Keratinocyte (primary cell): ENCODE measurements at regions not wholly inside any gene's neighbourhood (a gene's known extent, or its start where the extent isn't known, plus 50 kb on each side); places are given as distances from the start of the nearest gene placed in this dataset.

ENCODE experiments used
- DNase-seq: peaks from one replicate; pipeline ENCODE4 v3.0.0-alpha.2; 2011; ENCODE audit warnings: low read depth, missing footprints, low spot score
- FAIRE-seq: peaks from 2 replicates; lab custom pipeline; 2011; peaks lifted over from hg19 to GRCh38; lab: Jason Lieb, UNC
- H2AFZ ChIP-seq: 2 replicates; pipeline ENCODE4 v1.6.0; 2012; ENCODE audit warnings: low read length, control low read depth, inconsistent platforms; ENCODE audit not compliant: control insufficient read depth
- H3K27ac ChIP-seq: 2 replicates; pipeline ENCODE4 v1.5.1; 2011; ENCODE audit warnings: low read length; ENCODE audit not compliant: control insufficient read depth, insufficient read depth
- H3K27me3 ChIP-seq: 3 replicates; pipeline ENCODE4 v1.6.0; 2011; ENCODE audit warnings: low read length; ENCODE audit not compliant: control insufficient read depth, insufficient read depth; ENCODE audit errors: extremely low read depth
- H3K36me3 ChIP-seq, 2 experiments: 2 replicates in 1 of 2; 3 replicates in 1 of 2; pipeline ENCODE4 v1.5.1; 2011; ENCODE audit warnings: low read length in 2 of 2, mild to moderate bottlenecking in 1 of 2; ENCODE audit not compliant: control insufficient read depth in 2 of 2, insufficient read depth in 2 of 2; ENCODE audit errors: extremely low read depth in 1 of 2
- H3K4me1 ChIP-seq: 3 replicates; pipeline ENCODE4 v1.5.1; 2011; ENCODE audit warnings: low read length; ENCODE audit not compliant: control insufficient read depth, insufficient read depth; ENCODE audit errors: extremely low read depth
- H3K4me2 ChIP-seq: 3 replicates; pipeline ENCODE4 v1.6.0; 2011; ENCODE audit warnings: low read depth, low read length; ENCODE audit not compliant: control insufficient read depth, insufficient read depth; ENCODE audit errors: extremely low read depth
- H3K4me3 ChIP-seq, 3 experiments: fragments of 200-600 bp in 1 of 3; sonication (generic) in 1 of 3; 2 replicates in 2 of 3; 3 replicates in 1 of 3; pipeline ENCODE4 v1.5.1; 2011 to 2016; ENCODE audit warnings: low read length in 3 of 3, mild to moderate bottlenecking in 3 of 3, control low read depth in 2 of 3, inconsistent platforms in 1 of 3, low read depth in 1 of 3, mixed read lengths in 1 of 3, mixed run types in 1 of 3, moderate library complexity in 1 of 3; ENCODE audit not compliant: control insufficient read depth in 2 of 3, insufficient read depth in 2 of 3; ENCODE audit errors: extremely low read depth in 1 of 3
- H3K79me2 ChIP-seq: 2 replicates; pipeline ENCODE4 v1.6.0; 2012; ENCODE audit warnings: low read length; ENCODE audit not compliant: control insufficient read depth, insufficient read depth
- H3K9ac ChIP-seq: 3 replicates; pipeline ENCODE4 v1.6.0; 2011; ENCODE audit warnings: low read length; ENCODE audit not compliant: control insufficient read depth, insufficient read depth; ENCODE audit errors: extremely low read depth
- H3K9me1 ChIP-seq: 3 replicates; pipeline ENCODE4 v1.6.0; 2011; ENCODE audit warnings: low read length; ENCODE audit not compliant: control insufficient read depth, insufficient read depth; ENCODE audit errors: extremely low read depth
- H3K9me3 ChIP-seq: 2 replicates; pipeline ENCODE4 v1.5.1; 2012; ENCODE audit warnings: low read depth, low read length; ENCODE audit not compliant: control insufficient read depth
- H4K20me1 ChIP-seq: 3 replicates; pipeline ENCODE4 v1.6.0; 2011; ENCODE audit warnings: low read length; ENCODE audit not compliant: control insufficient read depth, insufficient read depth; ENCODE audit errors: extremely low read depth
- CTCF ChIP-seq, 3 experiments: IDR thresholded peaks in 1 of 3; conservative IDR thresholded peaks in 1 of 3; optimal IDR thresholded peaks in 1 of 3; 2 replicates in 2 of 3; 3 replicates in 1 of 3; pipeline versions ENCODE3 to v1.5.1; 2011; ENCODE audit warnings: low read length in 3 of 3, mild to moderate bottlenecking in 3 of 3, moderate library complexity in 2 of 3, control low read depth in 1 of 3, inconsistent platforms in 1 of 3; ENCODE audit not compliant: insufficient read depth in 2 of 3; ENCODE audit errors: extremely low read depth in 1 of 3
- EZH2 ChIP-seq: IDR thresholded peaks from one replicate; pipeline ENCODE4 v1.6.1; 2012; ENCODE audit warnings: inconsistent platforms, mild to moderate bottlenecking, low read length, moderate library complexity
- dilution Hi-C: fragments of 300-500 bp; cut with MboI; formaldehyde crosslinking; loops from one replicate; pipeline ENCODE4 v1.7.0; 2020; ENCODE audit warnings: low sequenced_read_pairs; ENCODE audit not compliant: extremely low pct_ligation_motif_present

GRCh38 chr14:38042322-38042721 lies 165.4 kb upstream of the SSTR1 start:
- TF ChIP-seq CTCF (optimal IDR thresholded peaks at IDR 0.05 in 1 of 3, IDR thresholded peaks at IDR 0.05 in 1 of 3, conservative IDR thresholded peaks at IDR 0.05 in 1 of 3; ENCODE audit: extremely low read depth in 1 of 3, insufficient read depth in 2 of 3, low read length in 3 of 3) (no peak), EZH2 (no peak)
- Histone ChIP-seq H2AFZ (no peak overlapping the region), H4K20me1 (no peaks in the 10 kb centered on the region), H3K79me2 (no peaks in the 10 kb centered on the region), H3K4me2 (no peak overlapping the region), H3K9me3 (no peaks in the 10 kb centered on the region), H3K36me3 (no peaks in the 10 kb centered on the region), H3K27ac (no peak overlapping the region), H3K4me1 (no peaks in the 10 kb centered on the region), H3K9ac (no peak overlapping the region), H3K4me3 (no peak overlapping the region), H3K9me1 (no peaks in the 10 kb centered on the region), H3K27me3 (no peaks in the 10 kb centered on the region)
- FAIRE-seq (no peak), DNase-seq (no peak)
- dilution Hi-C loops: no loop called here

DNA sequence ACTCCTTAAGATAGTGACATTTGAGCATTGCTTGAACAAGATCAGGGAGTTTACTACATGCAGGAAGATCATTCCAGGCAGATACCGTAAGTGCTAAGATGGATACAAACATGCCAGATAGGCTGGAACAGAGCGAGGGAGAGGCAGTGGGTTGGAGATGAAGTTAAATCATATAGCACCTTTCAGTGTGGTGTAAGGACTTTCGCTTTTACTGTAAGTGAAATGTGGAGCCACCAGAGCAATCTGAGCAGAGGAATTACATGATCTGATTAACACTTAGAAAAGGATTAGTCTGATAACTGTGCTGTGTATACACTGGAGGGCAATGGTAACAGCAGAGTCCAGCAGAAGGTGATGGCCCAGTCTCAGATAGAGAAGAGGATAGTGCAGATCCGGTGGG lies 163.0 kb upstream of the SSTR1 start:
- no peaks in the 10 kb centered on the region for H4K20me1 ChIP-seq
- H3K36me3 ChIP-seq: no peaks in the 10 kb centered on the region
- no peak overlapping the region for H3K4me2 ChIP-seq
- FAIRE-seq (no peak), DNase-seq (no peak)
- no peaks in the 10 kb centered on the region for H3K79me2 ChIP-seq
- no peak overlapping the region for H3K4me3 ChIP-seq
- no peaks in the 10 kb centered on the region for H3K4me1 ChIP-seq
- H3K9me1 ChIP-seq: no peaks in the 10 kb centered on the region
- no peak overlapping the region for H3K9ac ChIP-seq
- no peak overlapping the region for H2AFZ ChIP-seq
- dilution Hi-C loops: no loop called here
- no peaks in the 10 kb centered on the region for H3K27me3 ChIP-seq
- H3K27ac ChIP-seq: no peak overlapping the region
- no peaks in the 10 kb centered on the region for H3K9me3 ChIP-seq
- TF ChIP-seq EZH2: no peak
- TF ChIP-seq CTCF (optimal IDR thresholded peaks at IDR 0.05 in 1 of 3, IDR thresholded peaks at IDR 0.05 in 1 of 3, conservative IDR thresholded peaks at IDR 0.05 in 1 of 3; ENCODE audit: extremely low read depth in 1 of 3, insufficient read depth in 2 of 3, low read length in 3 of 3): no peak
